ENCODE measurements at regions not wholly inside any gene's neighbourhood (a gene's known extent, or its start where the extent isn't known, plus 50 kb on each side); places are given as distances from the start of the nearest gene placed in this dataset.
"Not testable (repeated sequence)": the region's sequence is repeated elsewhere in the genome, so short reads cannot be mapped to it uniquely, and the experiment has no call there.

DNA sequence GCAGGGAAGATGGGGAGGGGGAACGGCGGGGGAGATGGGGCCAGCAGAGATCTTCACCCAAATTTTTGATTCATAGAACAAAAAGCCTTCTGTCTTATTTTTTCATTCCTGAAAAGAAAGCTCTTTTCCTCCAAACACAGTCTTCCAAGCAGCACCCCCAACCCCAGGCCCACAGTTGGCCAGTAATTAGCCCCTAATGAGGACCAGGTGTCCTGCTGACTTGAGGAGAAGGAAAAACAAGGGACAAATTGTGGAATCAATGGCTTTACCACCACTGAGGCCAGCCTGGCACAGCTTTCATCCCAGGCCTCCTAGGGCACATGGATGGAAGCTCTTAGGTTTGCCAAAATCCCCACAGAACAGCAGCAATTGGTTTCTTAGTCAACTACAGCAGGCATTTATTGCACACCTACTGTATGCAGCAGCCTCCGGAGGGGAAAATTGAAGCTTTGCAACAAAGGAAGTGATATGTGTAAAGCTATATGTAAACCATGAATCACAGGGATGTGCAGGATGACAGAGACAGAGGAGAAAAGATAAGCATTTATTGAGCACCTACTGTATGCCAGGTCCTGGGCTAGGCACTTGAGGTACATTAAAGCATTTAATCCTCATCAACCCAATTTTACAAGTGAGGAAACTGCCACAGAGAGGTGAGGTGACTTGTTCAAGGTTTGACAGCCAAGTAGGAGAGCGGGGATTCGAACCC, 199.5 kb downstream of the TBC1D2B start:
- DNase-seq (ENCODE audit: low read depth): no peak

GRCh38 chr15:77876107-77876820, 201.2 kb downstream of the TBC1D2B start:
- DNase-seq (ENCODE audit: low read depth): not testable (repeated sequence)

- not testable (repeated sequence) for DNase-seq (ENCODE audit: low read depth)
Observed at GRCh38 chr15:77875066-77875721, 202.3 kb downstream of the TBC1D2B start.

GRCh38 chr15:77874063-77874462, 203.4 kb downstream of the TBC1D2B start:
- no peak for DNase-seq (ENCODE audit: low read depth)

- not testable (repeated sequence) for DNase-seq (ENCODE audit: low read depth)
Observed at GRCh38 chr15:77872521-77873425, 204.7 kb downstream of the TBC1D2B start.

GRCh38 chr15:77871852-77872371, 205.6 kb downstream of the TBC1D2B start:
- no peak for DNase-seq (ENCODE audit: low read depth)

DNA sequence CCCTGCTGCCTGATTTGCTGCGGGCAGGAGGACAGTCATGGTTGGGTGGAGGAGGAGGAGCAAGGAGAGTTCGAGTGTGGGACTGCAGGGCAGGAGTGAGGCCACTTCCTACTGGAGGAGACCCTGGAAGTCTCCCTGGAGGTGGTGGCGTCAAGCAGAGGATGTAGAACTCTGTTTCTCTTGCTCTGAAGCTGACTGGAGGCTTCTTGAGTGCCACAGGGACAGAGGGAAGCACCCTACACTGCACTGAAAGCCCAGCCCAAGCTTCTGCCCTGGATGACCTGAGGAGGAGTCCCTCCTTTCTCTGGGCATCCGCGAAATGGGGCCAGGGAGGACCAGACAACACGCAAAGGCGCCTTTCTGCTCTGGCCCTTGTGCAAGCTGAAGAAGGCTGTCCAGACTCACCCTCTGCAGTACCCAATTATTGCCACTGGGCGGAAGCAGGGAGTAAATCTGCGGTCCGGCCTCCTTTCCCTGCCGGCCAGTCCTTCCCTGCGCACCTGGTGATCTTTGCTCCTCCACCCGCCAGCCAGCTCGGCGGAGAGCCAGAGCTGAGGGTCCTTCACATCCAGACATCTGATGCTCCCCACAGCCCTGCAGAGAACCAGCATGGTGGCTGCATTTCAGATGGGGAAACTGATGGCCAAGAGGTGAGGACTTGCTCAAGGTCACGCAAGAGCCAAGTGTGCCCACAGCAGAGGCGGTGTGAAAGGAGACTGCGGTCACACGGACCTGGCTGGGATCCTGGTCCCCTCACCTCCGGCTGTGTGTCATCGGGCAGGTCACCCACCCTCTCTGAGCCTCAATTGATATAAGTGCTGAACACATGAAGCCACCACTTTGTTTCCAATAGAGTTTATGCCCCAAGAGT, 207.1 kb downstream of the TBC1D2B start:
- no peak for DNase-seq (ENCODE audit: low read depth)

DNA sequence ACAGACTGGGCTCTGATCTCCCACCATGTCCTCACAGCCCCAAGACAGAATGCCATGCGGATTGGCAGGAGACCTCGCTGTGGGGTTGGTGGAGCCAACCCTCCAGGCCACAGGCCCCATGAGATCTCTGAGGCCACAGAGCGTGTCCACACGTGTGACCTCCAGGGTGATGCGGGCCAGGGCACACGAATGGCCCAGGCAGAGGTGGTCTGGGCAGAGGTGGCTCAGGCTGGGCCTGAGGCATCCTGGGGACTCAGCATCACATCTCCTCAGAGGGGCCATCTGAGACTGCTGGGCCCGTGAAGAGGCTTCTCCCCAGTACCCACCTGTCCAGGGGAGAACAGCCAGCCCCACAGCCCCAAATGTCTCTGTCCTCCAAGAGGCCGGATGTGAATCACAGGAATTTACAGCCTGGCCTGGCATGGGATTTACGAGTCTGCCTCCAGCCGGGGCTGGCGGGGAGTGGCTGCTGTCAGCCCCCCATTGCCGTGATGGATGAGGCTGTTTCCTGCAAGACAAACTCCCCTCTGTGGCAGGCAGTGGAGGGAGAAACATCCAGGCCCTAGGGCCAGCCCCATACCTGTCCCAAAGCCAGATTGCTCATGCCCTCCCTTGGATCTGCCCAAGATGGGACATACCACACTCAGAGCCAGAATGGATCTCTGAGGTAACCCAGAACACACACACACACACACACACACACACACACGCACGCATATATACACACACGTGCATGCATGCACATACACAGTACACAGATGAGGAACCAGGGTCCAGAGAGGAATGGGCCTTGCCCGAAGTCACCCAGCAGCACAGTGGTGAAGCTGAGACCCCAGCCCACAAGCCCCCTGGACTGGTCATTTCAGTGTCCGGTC, 208.3 kb downstream of the TBC1D2B start:
- no peak for DNase-seq (ENCODE audit: low read depth)

DNA sequence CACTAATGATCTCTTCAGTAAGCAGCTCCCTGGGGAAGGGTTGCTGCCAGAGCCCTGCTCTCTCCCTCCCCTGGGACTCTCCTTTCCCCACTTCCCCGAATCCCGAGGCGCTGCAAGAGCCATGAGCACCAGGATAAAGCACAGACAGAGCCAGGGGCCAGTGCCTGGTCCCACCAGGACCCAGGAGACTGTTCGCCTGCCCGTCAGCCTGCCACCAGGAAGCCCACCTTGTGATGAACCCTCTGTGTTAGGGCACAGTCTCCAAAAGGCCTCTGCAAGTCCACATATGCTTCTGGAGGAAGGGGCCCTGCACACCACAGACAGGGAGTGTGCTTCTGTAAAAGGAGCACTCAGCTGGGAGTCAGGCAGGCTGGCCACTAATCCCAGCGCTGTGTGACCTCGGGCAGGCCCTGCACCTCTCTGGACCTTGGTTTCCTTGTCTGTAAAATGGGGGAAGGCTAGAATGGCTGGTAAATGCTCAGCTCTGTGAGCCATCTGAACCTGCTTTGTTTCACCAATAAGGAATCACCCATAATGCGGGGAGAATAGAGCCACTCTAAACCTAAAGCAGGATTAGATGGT, 209.4 kb downstream of the TBC1D2B start:
- not testable (repeated sequence) for DNase-seq (ENCODE audit: low read depth)

DNA sequence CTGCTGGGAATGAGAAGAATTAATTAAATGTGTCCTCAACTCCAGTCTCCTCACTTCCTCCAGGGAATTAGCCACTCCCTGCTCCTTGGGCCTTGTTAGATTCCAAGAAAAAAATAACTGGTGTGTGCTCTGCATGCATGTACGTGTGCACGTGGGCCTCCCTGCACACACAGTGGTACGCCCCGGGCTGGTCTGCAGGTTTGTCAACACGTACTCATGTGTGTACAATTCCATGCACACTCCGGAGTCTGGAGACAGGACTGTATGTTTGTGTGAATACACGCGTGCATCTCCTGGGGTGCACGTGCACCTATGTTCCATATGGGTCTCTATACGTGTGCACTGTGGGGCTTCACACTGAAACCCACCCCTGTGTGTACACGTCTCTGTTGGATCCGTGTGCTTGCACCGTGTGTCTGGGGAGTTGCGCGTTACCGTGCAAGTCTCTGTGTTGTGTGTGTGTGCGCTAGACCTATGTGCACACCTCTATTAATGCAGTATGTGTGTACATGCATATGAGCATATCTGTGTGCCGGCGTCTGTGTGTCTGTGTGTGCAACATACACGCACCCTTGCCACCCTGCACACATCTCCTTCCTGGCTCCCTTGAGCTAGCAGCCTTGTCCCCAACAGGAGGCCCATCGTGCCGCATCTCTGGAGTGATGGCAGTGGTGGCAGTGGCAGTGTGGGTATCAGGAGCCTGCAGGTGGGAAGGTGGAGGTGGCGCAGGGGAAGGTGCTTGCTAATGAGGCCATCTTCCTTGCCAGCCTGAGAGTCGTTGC, 210.1 kb downstream of the TBC1D2B start:
- DNase-seq (ENCODE audit: low read depth): no peak

GRCh38 chr15:77866596-77867125, 210.8 kb downstream of the TBC1D2B start:
- DNase-seq (ENCODE audit: low read depth): no peak

DNA sequence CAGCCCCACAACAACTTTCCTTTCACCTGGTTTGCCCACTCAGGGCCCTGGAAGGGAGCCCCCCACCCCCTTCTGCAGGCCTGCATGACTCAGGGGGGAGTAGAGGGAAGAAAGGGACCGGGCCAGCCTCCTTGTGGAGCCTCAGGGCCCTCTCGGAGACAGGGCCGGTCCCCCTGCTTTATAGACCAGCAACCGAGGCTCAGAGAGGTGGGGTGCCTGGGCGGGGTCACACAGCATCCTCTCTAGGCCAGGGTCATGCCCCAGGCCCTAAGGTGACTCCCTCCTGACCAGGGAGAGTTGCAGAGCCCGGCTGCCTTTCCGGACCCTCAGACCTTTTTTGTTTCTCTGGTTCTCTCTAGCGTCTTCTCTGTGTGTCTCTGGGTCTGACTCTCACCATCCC, 211.3 kb downstream of the TBC1D2B start:
- DNase-seq (ENCODE audit: low read depth): no peak

DNA sequence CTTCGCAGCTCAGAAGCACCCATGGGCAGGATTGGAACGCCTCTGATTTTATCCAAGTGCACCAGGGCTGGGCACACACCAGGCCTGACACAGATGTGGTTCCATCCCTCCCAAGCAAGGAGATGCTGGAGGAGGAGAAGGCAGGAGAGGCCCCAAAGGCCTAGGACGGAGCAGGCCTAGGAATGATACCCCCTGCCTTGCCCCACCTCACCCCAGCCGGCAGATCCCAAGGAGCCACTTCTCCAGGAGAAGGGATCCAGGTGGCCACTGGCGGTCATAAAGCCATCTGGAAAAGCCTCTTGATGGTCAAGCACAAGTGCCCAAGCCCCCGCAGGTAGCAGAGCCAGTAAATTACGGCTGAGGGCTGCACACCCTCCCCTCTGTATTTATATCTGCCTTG, 211.8 kb downstream of the TBC1D2B start:
- DNase-seq (ENCODE audit: low read depth): no peak

- DNase-seq (ENCODE audit: low read depth): no peak
Observed at GRCh38 chr15:77865106-77865610, 212.4 kb downstream of the TBC1D2B start.

DNA sequence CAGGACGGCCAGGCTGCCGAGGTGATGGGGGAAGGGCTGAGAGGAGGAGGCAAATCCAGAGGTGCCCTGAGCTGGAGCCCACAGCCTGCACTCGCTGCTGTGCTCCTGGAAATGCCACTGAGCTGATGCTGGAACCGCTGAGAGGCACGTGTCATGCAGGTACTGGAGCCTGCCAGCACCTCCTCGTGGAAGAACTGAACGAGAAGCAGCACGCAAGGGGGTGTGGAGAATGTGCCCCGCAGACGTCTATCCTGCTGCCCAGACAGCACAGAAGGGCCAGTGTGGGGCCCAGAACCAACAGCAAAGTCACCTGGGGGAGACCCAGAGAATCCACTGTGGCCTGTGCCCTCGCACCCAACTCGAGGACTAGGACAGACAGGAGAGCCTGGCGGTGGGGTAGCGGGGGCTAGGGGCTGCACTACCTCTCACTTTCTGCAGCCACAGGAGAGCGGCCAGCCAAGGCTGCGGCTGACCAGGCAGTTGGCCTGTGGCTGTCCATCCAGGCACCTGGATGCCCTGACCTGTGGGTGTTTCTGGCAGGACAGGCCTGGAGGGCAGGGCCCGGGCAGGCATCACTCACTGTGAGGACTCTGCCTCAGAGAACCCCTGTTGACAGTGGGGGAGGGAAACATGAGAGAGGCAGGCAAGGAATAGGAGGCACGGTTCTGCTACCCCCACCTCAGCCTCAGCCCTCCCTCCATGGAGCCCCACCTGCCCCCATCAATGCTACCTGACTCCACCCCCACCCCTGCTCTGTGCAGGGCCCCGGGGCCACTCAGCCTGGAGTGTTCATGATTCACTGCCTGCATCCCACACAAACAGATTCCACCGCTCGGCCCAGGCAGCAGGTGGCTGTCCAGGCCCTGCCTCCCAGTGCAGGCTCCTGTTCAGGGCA, 213.1 kb downstream of the TBC1D2B start:
- DNase-seq (ENCODE audit: low read depth): no peak

- DNase-seq (ENCODE audit: low read depth): no peak
Observed at GRCh38 chr15:77863491-77864105, 213.9 kb downstream of the TBC1D2B start.

DNA sequence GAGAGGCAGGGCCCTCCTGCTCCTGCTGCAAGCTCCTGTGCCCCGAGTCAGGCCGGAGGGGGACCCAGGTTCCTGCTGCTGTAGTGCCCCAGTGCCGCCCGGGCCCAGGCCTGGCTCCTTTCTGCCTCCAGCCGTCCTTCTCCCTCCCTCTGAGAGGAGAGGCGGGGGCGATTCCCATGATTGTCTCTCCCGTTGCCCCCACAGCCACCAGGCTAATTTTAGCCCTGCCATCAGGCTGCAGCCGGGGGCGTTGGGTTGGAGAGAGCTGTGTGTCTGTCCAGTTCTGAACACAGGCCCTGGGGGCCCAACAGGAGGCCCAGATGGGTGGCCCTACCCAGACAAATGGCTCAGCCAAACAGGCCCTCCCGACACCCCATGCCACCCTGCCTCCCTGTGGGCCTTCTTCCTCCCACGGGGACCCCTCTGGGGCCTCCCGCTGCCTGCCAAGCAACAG, 214.8 kb downstream of the TBC1D2B start:
- DNase-seq (ENCODE audit: low read depth): no peak

Data from T-helper 22 cell (primary cell).